ENCODE measurements at regions not wholly inside any gene's neighbourhood (a gene's known extent, or its start where the extent isn't known, plus 50 kb on each side); places are given as distances from the start of the nearest gene placed in this dataset.

- H3K79me2 ChIP-seq (ENCODE audit: control insufficient read depth, low read length): no peaks in the 10 kb centered on the region
- H4K20me1 ChIP-seq (ENCODE audit: control insufficient read depth, insufficient read depth, low read depth, low read length): no peaks in the 10 kb centered on the region
- H3K9me3 ChIP-seq (ENCODE audit: control insufficient read depth, insufficient read depth, low read length): no peaks in the 10 kb centered on the region
- H3K27ac ChIP-seq (ENCODE audit: low read depth, low read length): no peak overlapping the region
- no peak for TF ChIP-seq EZH2phosphoT487 (IDR thresholded peaks at IDR 0.05; ENCODE audit: borderline replicate concordance, low read length)
- TF ChIP-seq, protein P1, sequence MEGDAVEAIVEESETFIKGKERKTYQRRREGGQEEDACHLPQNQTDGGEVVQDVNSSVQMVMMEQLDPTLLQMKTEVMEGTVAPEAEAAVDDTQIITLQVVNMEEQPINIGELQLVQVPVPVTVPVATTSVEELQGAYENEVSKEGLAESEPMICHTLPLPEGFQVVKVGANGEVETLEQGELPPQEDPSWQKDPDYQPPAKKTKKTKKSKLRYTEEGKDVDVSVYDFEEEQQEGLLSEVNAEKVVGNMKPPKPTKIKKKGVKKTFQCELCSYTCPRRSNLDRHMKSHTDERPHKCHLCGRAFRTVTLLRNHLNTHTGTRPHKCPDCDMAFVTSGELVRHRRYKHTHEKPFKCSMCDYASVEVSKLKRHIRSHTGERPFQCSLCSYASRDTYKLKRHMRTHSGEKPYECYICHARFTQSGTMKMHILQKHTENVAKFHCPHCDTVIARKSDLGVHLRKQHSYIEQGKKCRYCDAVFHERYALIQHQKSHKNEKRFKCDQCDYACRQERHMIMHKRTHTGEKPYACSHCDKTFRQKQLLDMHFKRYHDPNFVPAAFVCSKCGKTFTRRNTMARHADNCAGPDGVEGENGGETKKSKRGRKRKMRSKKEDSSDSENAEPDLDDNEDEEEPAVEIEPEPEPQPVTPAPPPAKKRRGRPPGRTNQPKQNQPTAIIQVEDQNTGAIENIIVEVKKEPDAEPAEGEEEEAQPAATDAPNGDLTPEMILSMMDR (IDR thresholded peaks at IDR 0.05; ENCODE audit: low read depth, low read length, poor library complexity, severe bottlenecking): no peak
- H3K4me3 ChIP-seq (ENCODE audit: low read length): no peak overlapping the region
- no peaks in the 10 kb centered on the region for H3F3A ChIP-seq (ENCODE audit: control insufficient read depth, insufficient read depth)
- H3K9me2 ChIP-seq (replicated peaks; ENCODE audit: control insufficient read depth, low read length): no peaks in the 10 kb centered on the region
- no peaks in the 10 kb centered on the region for H3K36me3 ChIP-seq (ENCODE audit: control insufficient read depth, low read length)
- H3K27me3 ChIP-seq (ENCODE audit: control insufficient read depth, low read length): no peaks in the 10 kb centered on the region
- no peaks in the 10 kb centered on the region for H3K4me1 ChIP-seq (ENCODE audit: control insufficient read depth, low read length)
- no peak overlapping the region for H3K4me2 ChIP-seq (ENCODE audit: low read length)
Observed at GRCh38 chr6:8157839-8158238, 55.5 kb upstream of the EEF1E1 start.

- H3K4me3 ChIP-seq (ENCODE audit: low read length): no peak overlapping the region
- no peaks in the 10 kb centered on the region for H3K79me2 ChIP-seq (ENCODE audit: control insufficient read depth, low read length)
- H3F3A ChIP-seq (ENCODE audit: control insufficient read depth, insufficient read depth): no peaks in the 10 kb centered on the region
- no peak overlapping the region for H3K27ac ChIP-seq (ENCODE audit: low read depth, low read length)
- H3K9me2 ChIP-seq (replicated peaks; ENCODE audit: control insufficient read depth, low read length): no peaks in the 10 kb centered on the region
- TF ChIP-seq, protein P1 (IDR thresholded peaks at IDR 0.05; ENCODE audit: low read depth, low read length, poor library complexity, severe bottlenecking): no peak
- TF ChIP-seq EZH2phosphoT487 (IDR thresholded peaks at IDR 0.05; ENCODE audit: borderline replicate concordance, low read length): no peak
- H3K9me3 ChIP-seq (ENCODE audit: control insufficient read depth, insufficient read depth, low read length): no peaks in the 10 kb centered on the region
- H3K36me3 ChIP-seq (ENCODE audit: control insufficient read depth, low read length): no peaks in the 10 kb centered on the region
- no peaks in the 10 kb centered on the region for H4K20me1 ChIP-seq (ENCODE audit: control insufficient read depth, insufficient read depth, low read depth, low read length)
- H3K4me1 ChIP-seq (ENCODE audit: control insufficient read depth, low read length): no peaks in the 10 kb centered on the region
- no peak overlapping the region for H3K4me2 ChIP-seq (ENCODE audit: low read length)
- H3K27me3 ChIP-seq (ENCODE audit: control insufficient read depth, low read length): no peaks in the 10 kb centered on the region
Observed at GRCh38 chr6:8155259-8156012, 53.1 kb upstream of the EEF1E1 start.

All from DOHH2 (cell line).